RPMI8226 (cell line): ENCODE measurements at regions not wholly inside any gene's neighbourhood (a gene's known extent, or its start where the extent isn't known, plus 50 kb on each side); places are given as distances from the start of the nearest gene placed in this dataset.

Experiments
- DNase-seq: peaks from one replicate; pipeline ENCODE4 v3.0.0-alpha.2; 2015

GRCh38 chr17:71970312-71970711 lies 150.5 kb upstream of the SOX9 start:
- DNase-seq: no peak

- no peak for DNase-seq
These were observed 146.8 kb upstream of the SOX9 start for GRCh38 chr17:71974051-71974450.

GRCh38 chr17:71975331-71975801 lies 145.5 kb upstream of the SOX9 start:
- no peak for DNase-seq

GRCh38 chr17:71976011-71976649 lies 144.7 kb upstream of the SOX9 start:
- DNase-seq: no peak

GRCh38 chr17:71978435-71978834 lies 142.4 kb upstream of the SOX9 start:
- DNase-seq: no peak

GRCh38 chr17:71980171-71980570 lies 140.6 kb upstream of the SOX9 start:
- no peak for DNase-seq

- DNase-seq: no peak
These were observed 137.0 kb upstream of the SOX9 start for GRCh38 chr17:71983828-71984227.

GRCh38 chr17:71985111-71986039 lies 135.4 kb upstream of the SOX9 start:
- DNase-seq: no peak

- no peak for DNase-seq
These were observed 133.9 kb upstream of the SOX9 start for GRCh38 chr17:71986886-71987285.

GRCh38 chr17:71987634-71988033 lies 133.2 kb upstream of the SOX9 start:
- peak; percentile 4 for DNase-seq

GRCh38 chr17:71989117-71989516 lies 131.7 kb upstream of the SOX9 start:
- no peak for DNase-seq

GRCh38 chr17:71993363-71993762 lies 127.5 kb upstream of the SOX9 start:
- DNase-seq: no peak

- no peak for DNase-seq
These were observed 125.2 kb upstream of the SOX9 start for GRCh38 chr17:71995590-71995989.

- no peak for DNase-seq
These were observed 116.8 kb upstream of the SOX9 start for GRCh38 chr17:72004011-72004427.

GRCh38 chr17:72004611-72005331 lies 116.0 kb upstream of the SOX9 start:
- DNase-seq: no peak

- DNase-seq: no peak
These were observed 115.3 kb upstream of the SOX9 start for GRCh38 chr17:72005332-72006163.

- no peak for DNase-seq
These were observed 112.5 kb upstream of the SOX9 start for GRCh38 chr17:72008236-72008876.

- DNase-seq: no peak
These were observed 109.3 kb upstream of the SOX9 start for GRCh38 chr17:72011561-72011960.

- DNase-seq: no peak
These were observed 99.3 kb upstream of the SOX9 start for GRCh38 chr17:72021417-72022041.

GRCh38 chr17:72022328-72023275 lies 98.2 kb upstream of the SOX9 start:
- no peak for DNase-seq
